HG02884 (cell line): ENCODE measurements at regions not wholly inside any gene's neighbourhood (a gene's known extent, or its start where the extent isn't known, plus 50 kb on each side); places are given as distances from the start of the nearest gene placed in this dataset.

Experiments
- ATAC-seq: cut with Tn5 transposase; IDR thresholded peaks from one replicate; pipeline ENCODE4 v1.9.1; 2021; ENCODE audit warnings: mild to moderate bottlenecking, moderate library complexity; ENCODE audit not compliant: unreplicated experiment

GRCh38 chr9:12613071-12613470 is 80.1 kb upstream of the TYRP1 start:
- ATAC-seq: no peak

- no peak for ATAC-seq
Observed at GRCh38 chr9:12614488-12614887, 78.7 kb upstream of the TYRP1 start.

- ATAC-seq: no peak
Observed at GRCh38 chr9:12618956-12619355, 74.2 kb upstream of the TYRP1 start.

- no peak for ATAC-seq
Observed at GRCh38 chr9:12625844-12626243, 67.3 kb upstream of the TYRP1 start.

- ATAC-seq: no peak
Observed at GRCh38 chr9:12627096-12627495, 66.1 kb upstream of the TYRP1 start.

- ATAC-seq: no peak
Observed at GRCh38 chr9:12628546-12628945, 64.6 kb upstream of the TYRP1 start.

- no peak for ATAC-seq
Observed at GRCh38 chr9:12629067-12629466, 64.1 kb upstream of the TYRP1 start.

GRCh38 chr9:12631866-12632265 is 61.3 kb upstream of the TYRP1 start:
- no peak for ATAC-seq

- ATAC-seq: no peak
Observed at GRCh38 chr9:12633016-12633765, 60.0 kb upstream of the TYRP1 start.

GRCh38 chr9:12640016-12640587 is 53.1 kb upstream of the TYRP1 start:
- ATAC-seq: peak; percentile 69

- ATAC-seq: no peak
Observed at GRCh38 chr9:12640866-12641636, 52.1 kb upstream of the TYRP1 start.
